GM19328 (cell line): ENCODE measurements at regions not wholly inside any gene's neighbourhood (a gene's known extent, or its start where the extent isn't known, plus 50 kb on each side); places are given as distances from the start of the nearest gene placed in this dataset.
"Not testable (repeated sequence)": the region's sequence is repeated elsewhere in the genome, so short reads cannot be mapped to it uniquely, and the experiment has no call there.

Source experiments
- ATAC-seq: cut with Tn5 transposase; IDR thresholded peaks from one replicate; pipeline ENCODE4 v1.9.1; 2021; ENCODE audit warnings: mild to moderate bottlenecking, moderate library complexity; ENCODE audit not compliant: unreplicated experiment

DNA sequence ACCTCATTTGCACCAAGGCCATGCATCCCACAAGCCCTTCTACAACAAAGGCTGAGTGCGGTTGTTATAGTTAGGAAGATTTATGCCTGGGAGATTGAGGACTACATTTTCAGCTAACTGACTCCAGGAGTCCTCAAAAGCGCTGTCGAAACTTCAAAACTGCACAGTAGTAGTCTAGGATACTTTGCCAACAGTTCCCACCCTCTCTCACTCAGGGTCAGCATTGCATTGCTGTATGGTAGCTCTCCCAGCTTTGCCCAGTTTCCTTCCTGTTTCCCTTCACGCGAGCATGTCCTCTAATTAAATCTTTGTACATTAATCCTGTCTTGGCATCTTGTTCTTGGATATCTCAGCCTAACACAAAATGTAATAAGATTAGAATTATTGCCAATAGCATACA is 420.6 kb upstream of the UBE2E3 start:
- no peak for ATAC-seq

DNA sequence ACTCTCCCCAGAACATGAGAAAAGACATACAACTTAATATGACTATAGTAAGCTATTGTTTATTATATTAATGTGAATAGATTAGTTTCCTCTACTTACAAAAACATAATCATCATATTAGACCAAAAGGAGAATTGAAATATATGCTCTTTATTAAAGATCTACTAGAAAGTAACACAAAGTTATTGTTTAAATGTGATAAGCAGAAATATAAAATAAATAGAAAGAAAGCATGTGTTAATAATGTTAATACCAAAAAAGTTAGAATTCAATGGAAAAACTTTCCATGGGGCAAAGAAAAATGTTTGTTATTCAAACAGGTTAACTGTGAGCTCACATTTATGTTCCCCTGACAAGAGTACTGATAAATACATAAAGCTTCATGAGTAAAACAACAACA is 421.4 kb upstream of the UBE2E3 start:
- ATAC-seq = no peak

DNA sequence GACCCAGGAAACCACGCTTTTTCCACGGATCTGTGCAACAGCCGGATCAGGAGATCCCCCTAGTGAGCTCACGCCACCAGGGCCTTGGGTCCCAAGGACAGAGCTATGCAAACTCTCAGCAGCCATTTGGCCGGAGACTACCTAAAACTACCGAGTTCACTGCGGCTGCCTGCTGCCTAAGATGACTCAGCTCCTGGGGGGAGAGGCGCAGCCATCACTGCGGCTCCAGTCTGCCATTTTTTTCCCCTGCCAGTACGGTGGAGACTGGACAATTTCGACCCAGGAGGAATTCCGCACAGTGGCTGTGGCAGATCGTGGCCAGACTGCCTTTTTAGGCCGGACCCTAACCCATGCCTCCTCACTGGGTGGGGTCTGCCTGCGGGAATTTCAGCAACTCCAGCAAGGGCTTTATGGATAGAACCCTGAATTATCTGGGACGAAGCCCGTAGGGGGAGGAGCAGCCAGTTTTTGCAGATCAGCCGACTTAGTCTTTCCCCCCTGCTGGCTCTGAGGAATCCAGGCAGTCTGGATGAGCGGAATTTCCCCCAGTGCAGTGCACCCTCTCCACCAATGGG is 424.9 kb upstream of the UBE2E3 start:
- ATAC-seq = no peak

DNA sequence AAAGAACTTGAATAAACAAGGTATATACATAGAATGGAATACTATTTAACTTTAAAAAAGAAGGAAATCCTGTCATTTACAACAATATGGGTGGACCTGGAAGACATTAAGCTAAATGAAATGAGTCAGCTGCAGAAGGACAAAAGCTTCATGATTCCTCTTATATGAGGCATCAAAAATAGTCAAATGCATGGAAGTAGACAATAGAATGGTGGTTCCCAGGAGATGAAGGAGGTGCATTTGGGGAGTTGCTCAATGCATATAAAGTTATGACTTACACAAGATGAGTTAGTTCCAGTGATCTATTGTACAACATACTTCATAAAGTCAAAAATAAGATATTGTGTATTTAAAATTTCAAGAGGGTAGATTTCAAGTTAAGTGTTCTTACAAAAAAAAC is 426.1 kb upstream of the UBE2E3 start:
- no peak for ATAC-seq

DNA sequence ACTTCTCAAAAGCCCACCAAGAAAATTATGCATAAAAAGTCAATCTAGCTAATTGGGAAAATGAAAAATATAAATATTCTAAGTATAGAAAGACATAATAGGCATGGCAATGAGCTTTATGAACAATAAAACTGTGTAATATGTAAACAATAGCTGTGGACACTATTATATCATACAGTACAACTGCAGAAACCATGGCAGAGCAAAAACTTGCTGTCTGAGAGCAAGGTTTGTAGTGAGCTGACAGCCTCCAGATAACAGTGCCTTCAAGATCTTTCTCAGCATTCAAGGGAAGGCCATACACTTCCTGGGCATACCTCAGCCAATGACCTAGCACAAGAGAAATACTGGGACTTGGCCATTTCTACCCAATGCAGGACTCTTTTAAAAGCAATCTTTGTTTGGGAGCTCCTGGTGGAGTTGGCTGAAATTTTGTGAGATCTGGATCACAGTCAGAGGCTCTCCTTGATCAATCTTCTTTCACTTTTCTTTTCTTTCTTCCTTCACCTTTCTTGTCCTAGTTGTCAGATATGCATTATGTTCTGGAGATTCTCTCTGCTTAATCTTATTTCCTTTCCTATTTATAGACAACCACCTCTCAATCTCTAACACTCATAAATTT is 427.2 kb upstream of the UBE2E3 start:
- no peak for ATAC-seq

DNA sequence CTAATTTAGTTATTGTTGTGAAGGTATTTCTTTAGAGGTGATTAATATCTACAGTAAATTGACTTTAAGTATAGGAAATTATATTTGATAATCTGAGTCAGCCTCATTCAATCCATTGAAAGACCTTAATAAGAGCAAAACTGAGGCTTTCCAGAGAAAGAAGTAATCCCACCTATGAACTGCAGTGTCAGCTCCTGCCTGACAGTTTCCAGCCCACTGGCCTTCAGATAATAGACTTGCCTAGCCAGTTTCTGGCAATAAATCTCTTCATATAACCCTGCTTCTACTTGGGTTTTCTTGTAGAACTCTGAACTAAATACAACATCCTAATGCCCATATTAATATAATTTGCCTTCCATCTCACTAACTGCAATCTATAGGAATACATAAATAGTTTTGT is 437.9 kb upstream of the UBE2E3 start:
- ATAC-seq = no peak

DNA sequence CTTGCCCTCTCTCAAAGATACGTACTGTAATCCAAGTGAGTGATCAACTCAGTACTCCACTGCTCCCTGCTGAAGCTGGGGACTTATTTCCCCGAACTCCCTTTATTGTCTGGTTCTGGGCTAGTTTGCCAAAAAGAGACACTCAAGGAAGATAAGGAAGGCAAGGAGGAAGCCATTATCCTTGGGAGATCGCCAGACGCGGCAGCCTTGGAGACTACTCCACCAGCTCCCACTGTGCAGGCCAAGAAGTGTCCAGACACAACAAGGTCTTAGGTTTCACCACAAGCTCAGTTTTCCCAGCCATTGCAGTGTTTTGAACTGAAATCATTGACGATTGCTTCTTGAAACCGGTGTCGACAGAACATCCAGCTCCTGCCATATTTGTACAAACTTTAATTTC is 439.6 kb upstream of the UBE2E3 start:
- no peak for ATAC-seq

DNA sequence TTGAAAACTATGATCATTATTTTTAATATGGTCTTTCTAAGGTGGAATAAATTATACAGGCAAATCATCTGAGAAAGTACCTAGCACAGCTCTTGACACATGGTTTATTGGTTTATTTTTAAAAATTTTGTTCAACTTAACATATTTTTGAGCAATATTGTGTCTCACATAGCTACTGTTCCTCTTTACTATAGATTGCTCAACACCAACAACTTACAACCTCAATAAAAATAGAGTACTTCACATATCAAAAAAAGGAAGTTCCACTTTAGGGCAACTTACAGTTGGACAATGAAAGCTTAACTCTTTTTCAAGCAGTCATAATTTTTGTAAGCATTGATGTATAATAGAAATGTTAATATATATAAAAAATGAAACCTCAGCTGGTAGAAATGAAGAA is 440.9 kb upstream of the UBE2E3 start:
- no peak for ATAC-seq

DNA sequence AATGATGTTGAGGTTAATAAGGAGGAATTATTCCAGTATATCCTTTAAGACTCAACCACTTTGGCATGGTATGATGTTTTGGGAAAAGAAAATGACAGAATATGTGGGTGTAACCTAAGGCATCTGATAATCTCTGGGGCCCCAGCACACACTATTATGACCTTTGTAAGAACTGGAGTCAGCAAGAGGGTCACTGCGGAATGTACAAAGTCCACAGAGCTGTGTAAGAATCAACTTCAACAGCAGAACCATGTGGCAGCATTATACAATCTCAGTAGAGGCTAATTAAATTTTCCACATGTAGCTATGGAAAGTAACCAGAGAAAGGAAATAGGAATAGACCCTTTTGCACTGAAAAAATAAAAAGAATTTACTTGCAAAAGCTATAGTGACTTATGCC is 445.1 kb upstream of the UBE2E3 start:
- no peak for ATAC-seq

DNA sequence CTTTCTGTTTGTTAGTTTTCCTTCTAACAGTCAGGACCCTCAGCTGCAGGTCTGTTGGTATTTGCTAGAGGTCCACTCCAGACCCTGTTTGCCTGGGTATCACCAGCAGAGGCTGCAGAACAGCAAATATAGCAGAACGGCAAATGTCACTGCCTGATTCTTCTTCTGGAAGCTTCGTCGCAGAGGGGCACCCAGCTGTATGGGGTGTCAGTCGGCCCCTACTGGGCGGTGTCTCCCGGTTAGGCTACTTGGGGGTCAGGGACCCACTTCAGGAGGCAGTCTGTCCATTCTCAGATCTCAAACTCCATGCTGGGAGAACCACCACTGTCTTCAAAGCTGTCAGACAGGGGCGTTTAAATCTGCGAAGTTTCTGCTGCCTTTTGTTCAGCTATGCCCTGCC is 448.6 kb upstream of the UBE2E3 start:
- ATAC-seq = not testable (repeated sequence)

DNA sequence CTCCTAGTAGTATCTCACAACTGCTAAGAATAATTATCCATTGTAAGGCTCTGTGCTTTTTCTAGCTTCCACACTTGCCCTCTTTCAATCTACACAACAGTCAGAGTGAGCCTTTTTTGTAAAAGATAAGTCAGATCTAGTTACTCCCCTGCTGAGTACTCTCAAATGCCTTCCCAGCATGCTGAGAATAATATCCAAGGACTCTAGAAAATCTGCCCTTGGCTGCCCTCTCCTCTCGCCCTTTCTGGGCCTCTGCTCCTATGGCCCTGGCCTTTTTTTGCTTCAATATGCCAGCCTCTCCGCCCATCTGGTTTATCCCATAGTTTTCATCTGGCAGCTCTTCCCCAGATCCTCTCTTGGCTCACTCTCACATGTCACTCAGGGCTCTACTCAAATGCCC is 455.9 kb upstream of the UBE2E3 start:
- no peak for ATAC-seq

DNA sequence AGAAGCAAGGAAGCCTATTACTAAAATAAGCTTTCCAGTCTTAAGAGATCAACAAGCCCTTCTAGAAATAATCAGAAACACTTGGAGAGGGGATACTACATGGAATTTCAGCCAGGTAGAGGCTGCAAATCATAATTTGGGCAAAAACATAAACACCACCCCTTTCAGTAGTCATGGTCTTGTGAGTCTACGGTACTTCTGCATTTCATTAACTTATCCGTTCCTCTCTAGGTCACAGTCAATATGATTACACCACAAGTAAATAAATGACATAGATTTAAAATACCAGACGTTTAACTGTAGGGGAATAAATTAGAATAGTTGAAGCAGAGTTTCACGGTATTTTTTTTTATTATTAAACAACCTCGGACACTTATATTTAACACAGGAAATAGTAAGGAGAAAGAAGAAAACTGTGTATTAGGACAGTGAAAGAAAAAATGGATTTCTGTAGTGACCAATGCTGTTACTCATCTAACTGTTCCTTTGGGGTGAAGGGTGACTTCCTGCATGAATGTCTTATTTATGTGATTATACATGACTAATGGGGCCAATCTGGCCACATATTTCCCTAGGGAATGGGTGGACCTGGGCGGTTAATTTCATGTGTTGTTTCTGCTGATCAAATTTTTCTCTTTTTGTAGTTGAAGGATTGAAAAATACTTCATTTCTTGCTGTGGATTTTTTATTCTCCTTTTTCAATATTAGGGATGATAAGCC is 456.6 kb upstream of the UBE2E3 start:
- no peak for ATAC-seq

DNA sequence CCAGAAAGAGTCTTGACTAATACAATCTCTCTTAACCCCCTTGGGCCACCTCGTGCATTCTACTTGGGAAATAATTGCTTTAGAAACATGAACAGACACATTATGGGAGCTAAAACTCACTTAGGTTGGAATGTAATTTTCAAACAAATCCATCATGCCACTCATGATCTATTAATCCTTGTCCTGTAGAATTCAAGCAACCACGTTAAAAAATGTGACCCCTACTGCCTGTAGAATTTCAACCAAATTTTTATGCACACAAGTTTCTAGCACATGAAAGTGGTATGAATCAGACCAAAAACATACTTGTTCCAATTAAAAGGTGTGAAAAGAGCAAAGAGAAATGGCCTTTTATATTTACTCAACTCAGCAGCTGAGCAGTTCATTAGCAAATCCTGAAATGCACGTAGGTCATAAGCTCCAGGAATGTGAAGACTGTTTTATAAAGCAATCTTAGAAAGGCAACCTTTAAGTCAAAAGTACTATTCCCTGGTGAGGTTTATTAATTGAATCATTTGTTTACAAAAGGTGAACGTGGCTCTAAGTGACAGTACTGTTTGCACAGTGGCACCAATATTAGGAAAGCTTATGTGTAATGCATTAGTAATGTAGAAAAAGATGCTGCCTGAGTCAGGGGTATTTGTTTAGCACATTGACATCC is 459.4 kb upstream of the UBE2E3 start:
- no peak for ATAC-seq

DNA sequence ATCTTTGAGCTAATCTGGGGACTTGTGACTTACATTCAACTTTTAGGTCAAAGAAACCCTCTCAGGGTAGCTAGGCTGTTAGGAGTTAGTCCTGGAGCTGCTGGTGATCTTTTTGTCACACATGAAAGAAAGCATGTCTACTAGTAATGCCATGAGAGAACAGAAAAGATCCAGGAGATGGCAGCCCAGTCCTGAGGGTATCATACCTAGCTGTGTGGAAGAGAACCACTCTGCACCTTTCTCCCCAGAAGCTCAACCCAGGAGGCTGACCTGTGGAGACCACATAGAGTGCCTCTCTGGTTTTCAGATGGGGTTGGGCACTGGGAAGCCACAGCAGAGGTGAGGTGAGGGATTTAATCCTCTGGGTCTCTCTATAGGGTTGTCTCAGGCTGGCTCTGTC is 460.2 kb upstream of the UBE2E3 start:
- ATAC-seq = no peak

DNA sequence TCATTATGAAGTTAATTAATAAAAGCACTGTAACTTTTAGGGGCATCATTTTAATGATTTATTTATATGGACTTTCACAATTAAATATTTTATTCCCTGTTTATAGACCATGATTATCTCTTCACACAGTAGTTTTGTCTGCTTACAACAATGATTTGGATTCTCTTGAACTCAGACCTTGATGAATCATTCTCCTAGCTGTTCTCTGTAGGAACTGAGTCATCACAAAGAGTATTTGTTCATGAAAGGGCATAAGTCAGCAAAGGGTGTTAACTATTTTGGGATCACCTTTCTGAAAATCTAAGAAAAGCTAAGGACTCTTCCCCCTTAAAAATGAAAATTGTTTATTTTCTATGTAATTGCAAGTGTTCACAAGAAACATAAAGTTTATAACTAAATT is 461.1 kb upstream of the UBE2E3 start:
- no peak for ATAC-seq

DNA sequence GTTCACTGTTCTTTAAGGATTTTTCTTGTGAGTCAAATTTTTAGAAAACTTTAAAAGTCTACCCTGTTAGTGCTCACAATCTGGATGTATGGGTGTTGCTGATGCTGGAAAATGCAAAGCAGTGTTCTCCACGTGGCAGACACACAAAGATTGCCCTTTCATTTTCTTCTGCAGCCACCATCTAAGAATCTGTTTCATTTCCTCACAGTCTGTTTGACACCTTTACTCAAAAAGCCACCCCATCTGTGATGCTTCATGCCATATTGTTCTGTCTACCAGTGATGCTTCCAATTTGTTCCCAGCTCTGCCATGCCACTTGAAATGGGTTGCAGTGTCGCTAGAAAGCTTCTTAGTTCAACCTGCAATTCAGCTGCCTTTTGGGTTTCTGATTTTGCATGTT is 464.2 kb upstream of the UBE2E3 start:
- ATAC-seq = no peak

DNA sequence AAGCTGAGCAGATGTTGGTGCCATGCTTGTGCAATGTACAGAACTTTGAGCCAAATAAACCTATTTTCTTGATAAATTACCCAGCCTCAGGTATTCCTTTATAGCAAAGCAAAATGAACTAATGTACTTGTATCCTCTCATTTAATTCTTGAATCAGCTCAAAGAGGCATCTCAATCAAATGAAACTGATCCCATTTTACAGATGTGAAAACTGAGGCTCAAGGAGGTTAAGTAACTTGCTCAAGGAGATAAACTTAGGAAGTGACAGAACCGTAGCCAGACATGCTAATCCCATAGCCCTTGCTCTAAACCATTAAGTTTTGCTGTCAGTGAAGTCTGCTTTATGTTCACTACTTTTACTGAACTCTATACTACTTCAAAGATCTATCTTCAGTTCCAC is 467.0 kb upstream of the UBE2E3 start:
- ATAC-seq = no peak

DNA sequence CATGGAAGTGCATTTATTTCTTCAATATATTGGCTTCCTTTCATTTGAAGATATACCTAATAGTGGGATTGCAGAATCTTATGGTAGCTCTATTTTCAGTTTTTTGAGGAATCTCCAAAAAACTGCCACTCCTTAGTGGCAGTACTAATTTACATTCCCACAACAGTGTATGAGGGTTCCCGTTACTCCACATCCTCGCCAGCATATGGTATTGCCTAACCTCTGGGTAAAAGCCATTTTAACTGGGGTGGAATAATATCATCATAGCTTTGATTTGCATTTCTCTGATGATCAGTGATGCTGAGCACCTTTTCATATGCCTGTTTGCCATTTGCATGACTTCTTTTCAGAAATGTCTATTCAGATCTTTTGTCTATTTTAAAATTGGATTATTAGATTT is 471.9 kb upstream of the UBE2E3 start:
- no peak for ATAC-seq

DNA sequence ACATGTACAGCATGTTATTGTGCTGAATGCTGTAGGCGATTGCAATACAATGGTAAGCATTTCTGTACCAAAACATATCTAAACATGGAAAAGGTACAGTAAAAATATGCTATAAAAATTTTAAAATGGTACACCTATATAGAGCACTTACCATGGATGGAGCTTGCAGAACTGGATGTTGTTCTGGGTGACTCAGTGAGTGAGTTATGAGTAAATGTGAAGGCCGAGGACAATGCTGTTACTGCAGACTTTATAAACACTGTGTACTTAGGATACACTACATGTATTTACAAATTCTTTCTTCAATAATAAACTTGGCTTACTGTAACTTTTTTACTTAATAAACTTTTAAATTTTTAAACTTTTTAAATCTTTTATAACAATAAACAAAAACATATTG is 473.4 kb upstream of the UBE2E3 start:
- ATAC-seq = no peak

DNA sequence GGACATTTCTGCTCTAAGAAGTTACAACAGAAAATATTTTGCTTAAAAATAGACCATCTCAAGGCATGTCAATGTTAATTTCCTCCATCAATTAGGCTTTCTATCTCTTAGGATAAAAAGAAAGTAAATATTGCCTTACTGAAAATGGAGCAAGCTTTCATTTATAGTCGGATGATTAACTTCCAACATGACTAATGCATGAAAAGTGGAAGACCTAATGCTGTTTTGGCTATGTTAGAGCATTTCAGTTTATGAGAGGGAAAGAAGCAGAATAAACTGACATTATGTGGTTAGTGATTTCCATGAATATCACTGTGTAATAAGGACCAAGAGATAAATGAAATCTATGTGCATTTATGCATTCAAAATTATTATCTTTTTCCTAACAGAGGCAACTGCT is 475.2 kb upstream of the UBE2E3 start:
- no peak for ATAC-seq

DNA sequence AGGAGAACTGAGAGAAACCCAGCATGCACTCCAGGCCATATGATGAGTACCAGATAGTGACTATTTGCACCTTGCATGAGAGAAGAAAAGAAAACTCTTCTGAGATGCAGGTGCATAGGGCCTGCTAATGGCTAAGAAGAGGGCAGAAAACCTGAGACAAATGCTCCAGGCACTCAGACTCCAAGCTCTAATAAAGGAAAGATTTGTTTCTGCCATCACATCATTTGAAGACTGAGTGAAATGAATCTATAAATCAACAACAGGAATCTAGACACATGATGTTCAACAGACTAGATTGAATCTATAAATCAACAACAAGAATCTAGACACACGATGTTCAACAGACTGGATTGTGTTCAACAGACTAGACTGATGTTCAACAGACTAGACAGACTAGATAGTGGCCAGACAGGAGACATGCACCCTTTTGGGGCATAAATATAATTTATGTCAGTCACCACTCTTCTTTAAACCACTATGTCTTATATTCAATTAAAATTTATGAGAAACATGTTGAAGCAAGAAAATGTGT is 482.7 kb upstream of the UBE2E3 start:
- ATAC-seq = no peak

DNA sequence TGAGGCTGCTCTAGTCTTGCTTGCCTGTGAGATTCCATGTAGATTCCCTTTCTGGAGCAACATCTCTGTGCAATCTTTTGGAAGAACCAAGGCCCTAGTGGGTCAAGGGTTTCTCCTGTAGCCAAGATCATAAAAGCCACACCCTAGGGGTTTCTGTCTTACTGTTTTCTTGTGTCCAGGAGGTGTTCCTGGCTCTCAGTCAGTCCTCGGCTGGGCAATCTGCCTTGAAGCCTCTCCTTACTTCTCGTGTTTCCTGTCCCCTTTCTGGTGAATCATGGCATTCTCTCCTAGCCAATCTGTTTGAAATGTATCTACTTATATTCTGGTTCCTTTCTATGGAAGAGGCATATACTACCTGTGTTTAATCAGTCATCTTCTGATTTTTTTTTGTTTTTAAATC is 484.8 kb upstream of the UBE2E3 start:
- ATAC-seq = no peak
